Right lobe of liver (tissue), 4 donors: ENCODE measurements at regions not wholly inside any gene's neighbourhood (a gene's known extent, or its start where the extent isn't known, plus 50 kb on each side); places are given as distances from the start of the nearest gene placed in this dataset.

ENCODE experiments used
- CTCF ChIP-seq, 4 donors: fragments of 200-600 bp in 3 of 4; fragments of 450-650 bp in 1 of 4; IDR thresholded peaks; one replicate each; pipeline versions ENCODE4 v1.5.1 to v1.8.0; 2016 to 2022; ENCODE audit warnings: antibody characterized with exemption in 4 of 4, mild to moderate bottlenecking in 2 of 4
- POLR2A ChIP-seq: fragments of 450-650 bp; IDR thresholded peaks from one replicate; pipeline ENCODE4 v1.6.1; 2017; ENCODE audit warnings: antibody characterized with exemption, mild to moderate bottlenecking
- donor health status: DM: no; HTN: no; CAD: no.
- donor health status: DM: no; HTN: no; CAD: no.
- donor health status: DM: no; HTN: yes; CAD: no.

- no peak for TF ChIP-seq CTCF (IDR thresholded peaks at IDR 0.05)
- no peak for TF ChIP-seq POLR2A
Observed at GRCh38 chr3:96748139-96748538, 66.3 kb upstream of the EPHA6 start.
